GM12878 (cell line): ENCODE measurements at regions not wholly inside any gene's neighbourhood (a gene's known extent, or its start where the extent isn't known, plus 50 kb on each side); places are given as distances from the start of the nearest gene placed in this dataset.

Source experiments
- ATAC-seq: fragments of 200-7000 bp; cut with Tn5 transposase; 3 replicates; pipeline ENCODE4 v1.9.1; 2020; ENCODE audit warnings: mild to moderate bottlenecking, moderate library complexity
- BruUV-seq: library from RNA; stranded (reverse); fragments of 400-500 nt; replicated peaks from 2 replicates; lab custom pipeline; 2021; lab: Mats Ljungman, UMichigan
- CTCF ChIA-PET: fragments of 300-600 bp; sonication (Branson Sonifier 250); formaldehyde crosslinking; extraction: SDS; loops from one replicate; lab custom pipeline; 2021; ENCODE audit warnings: inconsistent platforms; lab: Yijun Ruan, JAX
- POLR2A ChIA-PET: fragments of 350-600 bp; formaldehyde crosslinking; extraction: SDS; loops from one replicate; lab custom pipeline; 2021; ENCODE audit warnings: inconsistent platforms; lab: Charles Lee
- RAD21 ChIA-PET: fragments of 300-600 bp; sonication (Branson Sonifier 250); formaldehyde crosslinking; loops from one replicate; lab custom pipeline; 2023; ENCODE audit warnings: antibody characterized with exemption; ENCODE audit not compliant: unreplicated experiment; lab: Charles Lee
- SMC1A ChIA-PET: fragments of 300-600 bp; sonication (Branson Sonifier 250); formaldehyde crosslinking; loops from one replicate; lab custom pipeline; 2023; ENCODE audit not compliant: unreplicated experiment, uncharacterized antibody; lab: Charles Lee
- DNase-seq: peaks from one replicate; pipeline ENCODE4 v3.0.0-alpha.2; 2011; ENCODE audit warnings: low read depth, low spot score
- FAIRE-seq: peaks from 3 replicates; lab custom pipeline; 2011; peaks lifted over from hg19 to GRCh38; lab: Jason Lieb, UNC
- H2AFZ ChIP-seq: 2 replicates; pipeline ENCODE4 v1.6.0; 2011; ENCODE audit warnings: low read depth, low read length, control low read depth; ENCODE audit not compliant: control insufficient read depth
- H3K27ac ChIP-seq: 2 replicates; pipeline ENCODE4 v1.5.1; 2011; ENCODE audit warnings: control low read depth; ENCODE audit not compliant: control insufficient read depth, insufficient read depth
- H3K27me3 ChIP-seq, 2 experiments: replicated peaks in 1 of 2; 2 replicates each; pipeline versions ENCODE4 v1.6.0 to v1.6.1; 2011; ENCODE audit warnings: low read length in 1 of 2; ENCODE audit not compliant: control insufficient read depth in 2 of 2, insufficient read depth in 2 of 2
- H3K36me3 ChIP-seq, 2 experiments: 2 replicates each; pipeline ENCODE4 v1.5.1; 2011; ENCODE audit warnings: low read length in 1 of 2; ENCODE audit not compliant: control insufficient read depth in 2 of 2, insufficient read depth in 2 of 2
- H3K4me1 ChIP-seq: 2 replicates; pipeline ENCODE4 v1.6.1; 2011; ENCODE audit warnings: mild to moderate bottlenecking, low read length, moderate library complexity, mixed read lengths; ENCODE audit not compliant: control insufficient read depth, insufficient read depth
- H3K4me2 ChIP-seq: 2 replicates; pipeline ENCODE4 v1.6.0; 2011; ENCODE audit warnings: control low read depth; ENCODE audit not compliant: control insufficient read depth, insufficient read depth
- H3K4me3 ChIP-seq: fragments of 200-600 bp; sonication (generic); 2 replicates; pipeline ENCODE4 v1.5.1; 2016
- H3K79me2 ChIP-seq: 2 replicates; pipeline ENCODE4 v1.6.0; 2011; ENCODE audit warnings: low read length; ENCODE audit not compliant: control insufficient read depth, insufficient read depth
- H3K9ac ChIP-seq: 2 replicates; pipeline ENCODE4 v1.8.0; 2011; ENCODE audit warnings: low read length, control low read depth, mixed read lengths; ENCODE audit not compliant: control insufficient read depth, insufficient read depth
- H3K9me3 ChIP-seq: replicated peaks from 3 replicates; pipeline ENCODE4 v1.5.1; 2011; ENCODE audit warnings: mild to moderate bottlenecking, low read length; ENCODE audit not compliant: control insufficient read depth, insufficient read depth
- H4K20me1 ChIP-seq: 2 replicates; pipeline ENCODE4 v1.6.0; 2011; ENCODE audit not compliant: control insufficient read depth, insufficient read depth
- CBX5 ChIP-seq: sonication (generic); IDR thresholded peaks from 2 replicates; pipeline ENCODE4 v1.6.1; 2016; ENCODE audit warnings: low read depth, moderate library complexity, mild to moderate bottlenecking, inconsistent platforms
- CEBPB ChIP-seq, 2 experiments: fragments of 150-350 bp in 1 of 2; IDR thresholded peaks; 2 replicates each; pipeline ENCODE4 v1.6.1; 2012 to 2014; ENCODE audit warnings: low read depth in 2 of 2, low read length in 2 of 2, borderline replicate concordance in 1 of 2, inconsistent platforms in 1 of 2
- ETV6 ChIP-seq, 2 experiments: fragments of 450-650 bp in 1 of 2; IDR thresholded peaks in 1 of 2; conservative IDR thresholded peaks in 1 of 2; 2 replicates each; pipeline ENCODE4 v1.6.1; 2014; ENCODE audit warnings: antibody characterized with exemption in 1 of 2, borderline replicate concordance in 1 of 2, low read depth in 1 of 2, mild to moderate bottlenecking in 1 of 2, moderate library complexity in 1 of 2
- MXI1 ChIP-seq: fragments of 150-350 bp; IDR thresholded peaks from 2 replicates; pipeline ENCODE4 v1.6.1; 2011; ENCODE audit warnings: low read depth, mild to moderate bottlenecking, inconsistent platforms, low read length, improper control_type of control experiment
- SIX5 ChIP-seq: IDR thresholded peaks from 2 replicates; pipeline ENCODE4 v1.6.1; 2011; ENCODE audit warnings: mild to moderate bottlenecking, low read depth, low read length, moderate library complexity; ENCODE audit not compliant: severe bottlenecking
- TAF1 ChIP-seq: IDR thresholded peaks from 2 replicates; pipeline ENCODE4 v1.6.1; 2011; ENCODE audit warnings: mild to moderate bottlenecking, low read depth, low read length, borderline replicate concordance
- in situ Hi-C: fragments of 300-500 bp; cut with MboI; formaldehyde crosslinking; loops from 9 replicates; pipeline ENCODE4 v1.14.3; 2018; ENCODE audit warnings: mixed read lengths
- intact Hi-C: fragments of 100-400 bp; cut with micrococcal nuclease; formaldehyde crosslinking; loops from one replicate; pipeline ENCODE4 v1.14.2; 2022; ENCODE audit not compliant: unreplicated experiment
- TF ChIP-seq, protein P1 (sequence below): IDR thresholded peaks from 2 replicates; pipeline ENCODE4 v1.6.1; 2012; ENCODE audit warnings: mild to moderate bottlenecking, low read depth, low read length

DNA sequence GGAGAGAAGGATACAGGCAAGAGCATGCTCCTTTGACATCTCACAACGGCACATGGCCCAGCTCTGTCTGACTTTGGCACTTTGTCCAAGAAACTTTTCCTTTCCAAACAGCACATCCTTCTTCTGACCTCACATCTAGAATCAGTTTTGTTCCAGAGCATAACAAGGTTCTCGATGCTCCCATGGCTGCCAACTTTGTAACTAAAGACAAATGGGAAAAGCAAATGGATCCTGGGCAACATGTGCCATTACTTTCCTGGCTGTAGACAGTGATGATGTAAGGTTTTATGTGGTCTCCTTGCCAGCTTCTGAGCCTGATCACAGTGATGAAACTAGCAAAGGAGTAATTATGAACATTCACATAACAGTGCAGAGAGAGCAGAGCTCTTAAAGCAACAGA is 171.8 kb upstream of the C1orf87 start (continued):
- no peak for TF ChIP-seq SIX5

DNA sequence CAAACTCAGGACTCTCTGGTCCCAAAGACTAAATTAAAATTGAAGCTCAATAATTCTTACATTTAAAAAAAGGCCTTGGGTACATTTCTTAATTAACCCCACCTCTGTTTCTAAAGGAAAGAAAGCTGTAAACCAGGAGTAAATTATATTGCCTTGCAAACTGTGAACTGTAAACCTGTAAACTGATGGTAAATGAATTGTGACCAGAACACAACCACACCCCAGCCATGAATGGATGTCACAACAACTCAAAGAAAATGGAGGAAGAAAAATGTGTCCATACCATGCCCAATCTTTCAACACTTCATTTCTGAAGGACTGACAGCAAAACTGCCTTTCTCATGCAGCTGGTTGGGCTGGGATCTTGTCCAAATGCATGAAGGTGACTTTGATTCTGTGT is 171.3 kb upstream of the C1orf87 start:
- no peak for FAIRE-seq
- in situ Hi-C loops (no loop called here), intact Hi-C loops (no loop called here)
- no peaks in the 10 kb centered on the region for H3K4me1 ChIP-seq
- no peak overlapping the region for H3K4me2 ChIP-seq
- H3K4me3 ChIP-seq, result no peak overlapping the region
- no TSS peak for BruUV-seq
- no peaks in the 10 kb centered on the region for H4K20me1 ChIP-seq
- no peaks in the 10 kb centered on the region for H3K79me2 ChIP-seq
- H2AFZ ChIP-seq, result no peak overlapping the region
- H3K27me3 ChIP-seq, result no peaks in the 10 kb centered on the region
- ChIA-PET CTCF (no interaction called here), SMC1A (interaction anchor here (0.6 kb wide), 1 partner anchor 160 kb away, joined by 3 read pairs; no protein-coding TSS in a partner anchor)
- TF ChIP-seq CBX5 (no peak), CEBPB (IDR thresholded peaks at IDR 0.05; ENCODE audit: borderline replicate concordance in 1 of 2, low read depth in 2 of 2, low read length in 2 of 2) (no peak), TAF1 (no peak), MXI1 (no peak), ETV6 (conservative IDR thresholded peaks at IDR 0.05 in 1 of 2, IDR thresholded peaks at IDR 0.05 in 1 of 2; ENCODE audit: borderline replicate concordance in 1 of 2, low read depth in 1 of 2) (no peak)
- TF ChIP-seq, protein P1, sequence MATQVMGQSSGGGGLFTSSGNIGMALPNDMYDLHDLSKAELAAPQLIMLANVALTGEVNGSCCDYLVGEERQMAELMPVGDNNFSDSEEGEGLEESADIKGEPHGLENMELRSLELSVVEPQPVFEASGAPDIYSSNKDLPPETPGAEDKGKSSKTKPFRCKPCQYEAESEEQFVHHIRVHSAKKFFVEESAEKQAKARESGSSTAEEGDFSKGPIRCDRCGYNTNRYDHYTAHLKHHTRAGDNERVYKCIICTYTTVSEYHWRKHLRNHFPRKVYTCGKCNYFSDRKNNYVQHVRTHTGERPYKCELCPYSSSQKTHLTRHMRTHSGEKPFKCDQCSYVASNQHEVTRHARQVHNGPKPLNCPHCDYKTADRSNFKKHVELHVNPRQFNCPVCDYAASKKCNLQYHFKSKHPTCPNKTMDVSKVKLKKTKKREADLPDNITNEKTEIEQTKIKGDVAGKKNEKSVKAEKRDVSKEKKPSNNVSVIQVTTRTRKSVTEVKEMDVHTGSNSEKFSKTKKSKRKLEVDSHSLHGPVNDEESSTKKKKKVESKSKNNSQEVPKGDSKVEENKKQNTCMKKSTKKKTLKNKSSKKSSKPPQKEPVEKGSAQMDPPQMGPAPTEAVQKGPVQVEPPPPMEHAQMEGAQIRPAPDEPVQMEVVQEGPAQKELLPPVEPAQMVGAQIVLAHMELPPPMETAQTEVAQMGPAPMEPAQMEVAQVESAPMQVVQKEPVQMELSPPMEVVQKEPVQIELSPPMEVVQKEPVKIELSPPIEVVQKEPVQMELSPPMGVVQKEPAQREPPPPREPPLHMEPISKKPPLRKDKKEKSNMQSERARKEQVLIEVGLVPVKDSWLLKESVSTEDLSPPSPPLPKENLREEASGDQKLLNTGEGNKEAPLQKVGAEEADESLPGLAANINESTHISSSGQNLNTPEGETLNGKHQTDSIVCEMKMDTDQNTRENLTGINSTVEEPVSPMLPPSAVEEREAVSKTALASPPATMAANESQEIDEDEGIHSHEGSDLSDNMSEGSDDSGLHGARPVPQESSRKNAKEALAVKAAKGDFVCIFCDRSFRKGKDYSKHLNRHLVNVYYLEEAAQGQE, result no peak
- TF ChIP-seq, all 136 proteins: peak for 0
- POLR2A ChIA-PET, result no interaction called here
- DNase-seq (no peak), ATAC-seq (no peak)
- no peak overlapping the region for H3K27ac ChIP-seq
- RAD21 ChIA-PET, result no interaction called here
- H3K9me3 ChIP-seq, result no peaks in the 10 kb centered on the region
- H3K9ac ChIP-seq, result no peak overlapping the region
- no peaks in the 10 kb centered on the region for H3K36me3 ChIP-seq
